ENCODE measurements at regions not wholly inside any gene's neighbourhood (a gene's known extent, or its start where the extent isn't known, plus 50 kb on each side); places are given as distances from the start of the nearest gene placed in this dataset.

DNA sequence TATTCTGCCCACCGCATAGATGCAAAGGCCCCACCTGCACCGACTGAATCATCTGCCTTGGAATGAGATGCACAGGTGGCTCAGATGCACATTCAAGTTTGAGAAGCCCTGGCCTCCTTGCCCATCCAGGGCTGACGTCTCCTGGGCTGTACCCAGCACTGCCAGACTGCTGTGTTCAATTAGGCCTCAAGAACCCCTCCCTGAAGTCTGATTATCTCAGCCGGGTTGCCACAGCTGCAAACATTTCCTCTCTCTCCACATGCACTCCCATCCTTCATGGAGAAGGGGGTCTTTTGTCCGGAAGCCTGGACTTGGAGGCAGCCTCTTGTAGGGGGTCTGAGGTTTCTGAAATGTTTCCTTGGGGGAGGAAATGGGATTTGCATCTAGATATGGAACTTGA is 459.4 kb upstream of the PROK2 start:
- Histone ChIP-seq H3K27ac (ENCODE audit: low read depth, low read length) (no peak overlapping the region), H3K36me3 (ENCODE audit: control insufficient read depth, insufficient read depth, low read length) (no peaks in the 10 kb centered on the region), H3K4me1 (ENCODE audit: control insufficient read depth, insufficient read depth, low read length) (no peaks in the 10 kb centered on the region), H3K27me3 (ENCODE audit: control insufficient read depth, insufficient read depth, low read length) (no peaks in the 10 kb centered on the region), H3K9me3 (ENCODE audit: control insufficient read depth, insufficient read depth, low read length) (no peaks in the 10 kb centered on the region), H3K4me3 (ENCODE audit: low read depth, low read length) (no peak overlapping the region), H3K9ac (ENCODE audit: low read depth, low read length) (no peak overlapping the region)

- Histone ChIP-seq H3K4me3 (ENCODE audit: low read depth, low read length) (no peak overlapping the region), H3K9ac (ENCODE audit: low read depth, low read length) (no peak overlapping the region), H3K27ac (ENCODE audit: low read depth, low read length) (no peak overlapping the region), H3K36me3 (ENCODE audit: control insufficient read depth, insufficient read depth, low read length) (no peaks in the 10 kb centered on the region), H3K4me1 (ENCODE audit: control insufficient read depth, insufficient read depth, low read length) (no peaks in the 10 kb centered on the region), H3K9me3 (ENCODE audit: control insufficient read depth, insufficient read depth, low read length) (no peaks in the 10 kb centered on the region), H3K27me3 (ENCODE audit: control insufficient read depth, insufficient read depth, low read length) (no peaks in the 10 kb centered on the region)
These were observed 457.4 kb upstream of the PROK2 start for GRCh38 chr3:72242326-72242725.

DNA sequence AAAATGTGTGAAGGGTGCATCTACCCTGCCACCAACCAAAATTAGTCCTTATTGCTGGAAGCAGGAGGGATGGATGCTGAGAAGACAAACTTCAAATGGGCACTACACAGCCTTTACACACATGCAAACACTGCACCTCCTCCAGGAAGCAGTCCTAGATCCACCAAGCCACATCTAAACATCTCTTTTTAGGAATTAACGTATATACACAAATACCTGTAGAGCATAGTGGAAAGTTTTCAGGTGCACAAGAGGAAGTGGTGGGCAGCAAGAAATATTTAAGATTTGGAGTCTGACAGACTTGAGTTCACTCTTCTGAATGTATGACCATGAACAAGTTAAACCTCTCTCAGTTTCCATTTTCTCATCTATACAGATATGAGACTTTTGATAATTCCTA is 456.6 kb upstream of the PROK2 start:
- Histone ChIP-seq H3K9me3 (ENCODE audit: control insufficient read depth, insufficient read depth, low read length) (no peaks in the 10 kb centered on the region), H3K27ac (ENCODE audit: low read depth, low read length) (no peak overlapping the region), H3K9ac (ENCODE audit: low read depth, low read length) (no peak overlapping the region), H3K27me3 (ENCODE audit: control insufficient read depth, insufficient read depth, low read length) (no peaks in the 10 kb centered on the region), H3K4me1 (ENCODE audit: control insufficient read depth, insufficient read depth, low read length) (no peaks in the 10 kb centered on the region), H3K4me3 (ENCODE audit: low read depth, low read length) (no peak overlapping the region), H3K36me3 (ENCODE audit: control insufficient read depth, insufficient read depth, low read length) (no peaks in the 10 kb centered on the region)

GRCh38 chr3:72240531-72240930 is 455.6 kb upstream of the PROK2 start:
- H3K9ac ChIP-seq (ENCODE audit: low read depth, low read length), result no peak overlapping the region
- H3K9me3 ChIP-seq (ENCODE audit: control insufficient read depth, insufficient read depth, low read length), result no peaks in the 10 kb centered on the region
- no peaks in the 10 kb centered on the region for H3K4me1 ChIP-seq (ENCODE audit: control insufficient read depth, insufficient read depth, low read length)
- H3K27ac ChIP-seq (ENCODE audit: low read depth, low read length), result no peak overlapping the region
- H3K36me3 ChIP-seq (ENCODE audit: control insufficient read depth, insufficient read depth, low read length), result no peaks in the 10 kb centered on the region
- H3K27me3 ChIP-seq (ENCODE audit: control insufficient read depth, insufficient read depth, low read length), result no peaks in the 10 kb centered on the region
- no peak overlapping the region for H3K4me3 ChIP-seq (ENCODE audit: low read depth, low read length)

DNA sequence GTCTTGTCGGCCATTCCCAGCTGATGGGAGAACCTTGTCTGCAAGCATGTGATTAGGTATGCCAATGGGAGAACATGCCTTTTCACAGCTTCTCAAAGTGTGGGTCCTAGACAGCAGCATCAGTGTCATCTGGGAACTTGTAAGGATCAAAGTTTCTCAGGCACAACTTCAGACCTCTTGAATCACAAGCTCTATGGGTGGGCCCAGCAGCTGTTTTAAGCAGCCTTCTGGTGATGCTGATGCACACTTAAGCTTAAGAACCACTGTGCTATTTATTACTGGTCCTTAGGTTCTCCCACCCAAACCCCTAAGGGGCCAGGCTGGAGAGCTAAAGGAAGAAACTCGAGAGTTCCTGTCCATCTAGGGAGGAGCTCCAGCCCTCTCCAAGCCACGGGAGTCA is 453.9 kb upstream of the PROK2 start:
- no peaks in the 10 kb centered on the region for H3K27me3 ChIP-seq (ENCODE audit: control insufficient read depth, insufficient read depth, low read length)
- no peak overlapping the region for H3K27ac ChIP-seq (ENCODE audit: low read depth, low read length)
- H3K9me3 ChIP-seq (ENCODE audit: control insufficient read depth, insufficient read depth, low read length), result no peaks in the 10 kb centered on the region
- H3K4me1 ChIP-seq (ENCODE audit: control insufficient read depth, insufficient read depth, low read length), result no peaks in the 10 kb centered on the region
- no peak overlapping the region for H3K9ac ChIP-seq (ENCODE audit: low read depth, low read length)
- H3K4me3 ChIP-seq (ENCODE audit: low read depth, low read length), result no peak overlapping the region
- H3K36me3 ChIP-seq (ENCODE audit: control insufficient read depth, insufficient read depth, low read length), result no peaks in the 10 kb centered on the region

GRCh38 chr3:72238010-72238691 is 453.2 kb upstream of the PROK2 start:
- no peaks in the 10 kb centered on the region for H3K36me3 ChIP-seq (ENCODE audit: control insufficient read depth, insufficient read depth, low read length)
- no peak overlapping the region for H3K9ac ChIP-seq (ENCODE audit: low read depth, low read length)
- no peak overlapping the region for H3K27ac ChIP-seq (ENCODE audit: low read depth, low read length)
- no peaks in the 10 kb centered on the region for H3K4me1 ChIP-seq (ENCODE audit: control insufficient read depth, insufficient read depth, low read length)
- H3K9me3 ChIP-seq (ENCODE audit: control insufficient read depth, insufficient read depth, low read length), result no peaks in the 10 kb centered on the region
- H3K27me3 ChIP-seq (ENCODE audit: control insufficient read depth, insufficient read depth, low read length), result no peaks in the 10 kb centered on the region
- H3K4me3 ChIP-seq (ENCODE audit: low read depth, low read length), result no peak overlapping the region

- no peak overlapping the region for H3K9ac ChIP-seq (ENCODE audit: low read depth, low read length)
- H3K9me3 ChIP-seq (ENCODE audit: control insufficient read depth, insufficient read depth, low read length), result no peaks in the 10 kb centered on the region
- H3K4me3 ChIP-seq (ENCODE audit: low read depth, low read length), result no peak overlapping the region
- H3K27me3 ChIP-seq (ENCODE audit: control insufficient read depth, insufficient read depth, low read length), result no peaks in the 10 kb centered on the region
- H3K36me3 ChIP-seq (ENCODE audit: control insufficient read depth, insufficient read depth, low read length), result no peaks in the 10 kb centered on the region
- no peak overlapping the region for H3K27ac ChIP-seq (ENCODE audit: low read depth, low read length)
- no peaks in the 10 kb centered on the region for H3K4me1 ChIP-seq (ENCODE audit: control insufficient read depth, insufficient read depth, low read length)
These were observed 452.7 kb upstream of the PROK2 start for GRCh38 chr3:72237679-72238009.

DNA sequence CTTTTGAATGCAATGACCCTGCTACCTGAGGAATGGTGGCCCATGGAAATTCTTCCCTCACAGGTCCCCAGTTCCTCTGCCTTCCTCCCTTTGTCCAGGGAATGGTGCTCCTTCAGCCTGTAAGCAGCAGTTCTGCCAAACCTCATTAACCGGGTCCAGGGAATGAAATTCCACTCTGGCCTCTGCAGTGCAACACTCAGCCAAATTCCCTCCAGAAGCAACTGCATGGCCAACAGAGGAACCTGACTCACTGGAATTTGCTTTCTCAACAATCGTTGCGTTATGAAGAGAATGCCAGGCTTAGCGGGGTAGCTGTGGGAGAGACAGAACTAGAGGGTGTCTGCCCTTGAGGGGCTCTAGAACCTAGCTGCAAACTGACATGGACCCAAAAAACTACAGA is 449.4 kb upstream of the PROK2 start:
- Histone ChIP-seq H3K4me3 (ENCODE audit: low read depth, low read length) (no peak overlapping the region), H3K9ac (ENCODE audit: low read depth, low read length) (no peak overlapping the region), H3K27me3 (ENCODE audit: control insufficient read depth, insufficient read depth, low read length) (no peaks in the 10 kb centered on the region), H3K9me3 (ENCODE audit: control insufficient read depth, insufficient read depth, low read length) (no peaks in the 10 kb centered on the region), H3K36me3 (ENCODE audit: control insufficient read depth, insufficient read depth, low read length) (no peaks in the 10 kb centered on the region), H3K27ac (ENCODE audit: low read depth, low read length) (no peak overlapping the region), H3K4me1 (ENCODE audit: control insufficient read depth, insufficient read depth, low read length) (no peaks in the 10 kb centered on the region)

DNA sequence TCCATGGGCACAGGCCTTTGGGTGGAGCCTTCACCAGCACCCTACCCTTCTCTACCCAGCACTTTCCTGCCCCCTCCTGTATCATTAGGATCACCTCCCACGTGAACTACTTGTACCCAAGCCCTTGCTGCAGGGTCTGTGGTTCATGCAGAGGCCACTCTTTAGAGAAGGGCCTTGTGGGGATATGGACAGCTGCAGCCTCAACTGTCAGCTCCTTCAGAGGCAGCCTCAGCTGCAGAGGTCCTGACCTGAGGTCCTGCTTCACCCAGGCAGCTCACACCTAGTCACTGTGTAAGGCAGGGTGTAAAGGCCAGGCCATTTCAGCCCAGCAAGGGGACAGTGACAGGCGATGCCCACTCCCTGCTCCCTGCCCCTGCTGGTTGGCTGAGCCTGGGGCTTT is 448.6 kb upstream of the PROK2 start:
- Histone ChIP-seq H3K27ac (ENCODE audit: low read depth, low read length) (no peak overlapping the region), H3K4me1 (ENCODE audit: control insufficient read depth, insufficient read depth, low read length) (no peaks in the 10 kb centered on the region), H3K9ac (ENCODE audit: low read depth, low read length) (no peak overlapping the region), H3K36me3 (ENCODE audit: control insufficient read depth, insufficient read depth, low read length) (no peaks in the 10 kb centered on the region), H3K9me3 (ENCODE audit: control insufficient read depth, insufficient read depth, low read length) (no peaks in the 10 kb centered on the region), H3K4me3 (ENCODE audit: low read depth, low read length) (no peak overlapping the region), H3K27me3 (ENCODE audit: control insufficient read depth, insufficient read depth, low read length) (no peaks in the 10 kb centered on the region)

GRCh38 chr3:72232777-72233176 is 447.8 kb upstream of the PROK2 start:
- Histone ChIP-seq H3K4me3 (ENCODE audit: low read depth, low read length) (no peak overlapping the region), H3K9me3 (ENCODE audit: control insufficient read depth, insufficient read depth, low read length) (no peaks in the 10 kb centered on the region), H3K4me1 (ENCODE audit: control insufficient read depth, insufficient read depth, low read length) (no peaks in the 10 kb centered on the region), H3K27me3 (ENCODE audit: control insufficient read depth, insufficient read depth, low read length) (no peaks in the 10 kb centered on the region), H3K36me3 (ENCODE audit: control insufficient read depth, insufficient read depth, low read length) (no peaks in the 10 kb centered on the region), H3K9ac (ENCODE audit: low read depth, low read length) (no peak overlapping the region), H3K27ac (ENCODE audit: low read depth, low read length) (no peak overlapping the region)

- no peaks in the 10 kb centered on the region for H3K4me1 ChIP-seq (ENCODE audit: control insufficient read depth, insufficient read depth, low read length)
- H3K27me3 ChIP-seq (ENCODE audit: control insufficient read depth, insufficient read depth, low read length), result no peaks in the 10 kb centered on the region
- H3K27ac ChIP-seq (ENCODE audit: low read depth, low read length), result no peak overlapping the region
- H3K9ac ChIP-seq (ENCODE audit: low read depth, low read length), result no peak overlapping the region
- no peaks in the 10 kb centered on the region for H3K9me3 ChIP-seq (ENCODE audit: control insufficient read depth, insufficient read depth, low read length)
- no peak overlapping the region for H3K4me3 ChIP-seq (ENCODE audit: low read depth, low read length)
- no peaks in the 10 kb centered on the region for H3K36me3 ChIP-seq (ENCODE audit: control insufficient read depth, insufficient read depth, low read length)
These were observed 447.4 kb upstream of the PROK2 start for GRCh38 chr3:72232331-72232730.

All from HUES48 (cell line).